ENCODE measurements at regions not wholly inside any gene's neighbourhood (a gene's known extent, or its start where the extent isn't known, plus 50 kb on each side); places are given as distances from the start of the nearest gene placed in this dataset.
"Not testable (repeated sequence)": the region's sequence is repeated elsewhere in the genome, so short reads cannot be mapped to it uniquely, and the experiment has no call there.

- no peak for DNase-seq (ENCODE audit: extremely low read depth in 1 of 11, low read depth in 9 of 11, low spot score in 4 of 11)
Observed at GRCh38 chr14:105938055-105938863, 411.9 kb downstream of the TMEM121 start.

GRCh38 chr14:105938959-105939358 is 412.6 kb downstream of the TMEM121 start:
- DNase-seq (ENCODE audit: extremely low read depth in 1 of 11, low read depth in 9 of 11, low spot score in 4 of 11) = no peak

GRCh38 chr14:105939810-105940508 is 413.6 kb downstream of the TMEM121 start:
- DNase-seq (ENCODE audit: extremely low read depth in 1 of 11, low read depth in 9 of 11, low spot score in 4 of 11) = no peak

- DNase-seq (ENCODE audit: extremely low read depth in 1 of 11, low read depth in 9 of 11, low spot score in 4 of 11) = no peak
Observed at GRCh38 chr14:105940534-105941225, 414.3 kb downstream of the TMEM121 start.

- no peak for DNase-seq (ENCODE audit: extremely low read depth in 1 of 11, low read depth in 9 of 11, low spot score in 4 of 11)
Observed at GRCh38 chr14:105941226-105942166, 415.1 kb downstream of the TMEM121 start.

- not testable (repeated sequence) for DNase-seq (ENCODE audit: extremely low read depth in 1 of 11, low read depth in 9 of 11, low spot score in 4 of 11)
Observed at GRCh38 chr14:105942725-105943124, 416.3 kb downstream of the TMEM121 start.

GRCh38 chr14:105943973-105944602 is 417.7 kb downstream of the TMEM121 start:
- DNase-seq (ENCODE audit: extremely low read depth in 1 of 11, low read depth in 9 of 11, low spot score in 4 of 11) = no peak

- no peak for DNase-seq (ENCODE audit: extremely low read depth in 1 of 11, low read depth in 9 of 11, low spot score in 4 of 11)
Observed at GRCh38 chr14:105944632-105945610, 418.5 kb downstream of the TMEM121 start.

- no peak for DNase-seq (ENCODE audit: extremely low read depth in 1 of 11, low read depth in 9 of 11, low spot score in 4 of 11)
Observed at GRCh38 chr14:105945896-105946295, 419.5 kb downstream of the TMEM121 start.

GRCh38 chr14:105947599-105947998 is 421.2 kb downstream of the TMEM121 start:
- DNase-seq (ENCODE audit: extremely low read depth in 1 of 11, low read depth in 9 of 11, low spot score in 4 of 11) = no peak

- DNase-seq (ENCODE audit: extremely low read depth in 1 of 11, low read depth in 9 of 11, low spot score in 4 of 11) = not testable (repeated sequence)
Observed at GRCh38 chr14:105948955-105949354, 422.6 kb downstream of the TMEM121 start.

GRCh38 chr14:105950364-105950892 is 424.0 kb downstream of the TMEM121 start:
- DNase-seq (ENCODE audit: extremely low read depth in 1 of 11, low read depth in 9 of 11, low spot score in 4 of 11) = not testable (repeated sequence)

GRCh38 chr14:105951399-105951798 is 425.0 kb downstream of the TMEM121 start:
- no peak for DNase-seq (ENCODE audit: extremely low read depth in 1 of 11, low read depth in 9 of 11, low spot score in 4 of 11)

GRCh38 chr14:105952222-105952621 is 425.8 kb downstream of the TMEM121 start:
- DNase-seq (ENCODE audit: extremely low read depth in 1 of 11, low read depth in 9 of 11, low spot score in 4 of 11) = no peak

GRCh38 chr14:105952826-105953225 is 426.4 kb downstream of the TMEM121 start:
- DNase-seq (ENCODE audit: extremely low read depth in 1 of 11, low read depth in 9 of 11, low spot score in 4 of 11) = no peak

- not testable (repeated sequence) for DNase-seq (ENCODE audit: extremely low read depth in 1 of 11, low read depth in 9 of 11, low spot score in 4 of 11)
Observed at GRCh38 chr14:105961625-105962024, 435.2 kb downstream of the TMEM121 start.

- no peak for DNase-seq (ENCODE audit: extremely low read depth in 1 of 11, low read depth in 9 of 11, low spot score in 4 of 11)
Observed at GRCh38 chr14:105962532-105962931, 436.1 kb downstream of the TMEM121 start.

Data from renal cortex interstitium (tissue), 11 donors.